Sigmoid colon (tissue), 3 donors: ENCODE measurements at regions not wholly inside any gene's neighbourhood (a gene's known extent, or its start where the extent isn't known, plus 50 kb on each side); places are given as distances from the start of the nearest gene placed in this dataset.

Experiments
- POLR2A ChIP-seq, 2 donors: fragments of 450-650 bp; IDR thresholded peaks; one replicate each; pipeline ENCODE4 v1.6.1; 2016; ENCODE audit warnings: antibody characterized with exemption in 2 of 2, mild to moderate bottlenecking in 2 of 2, moderate library complexity in 2 of 2
- TF ChIP-seq, protein P1 (sequence below), 4 experiments: fragments of 450-650 bp in 3 of 4; fragments of 200-600 bp in 1 of 4; IDR thresholded peaks; one replicate each; pipeline ENCODE4 v1.5.1; 2016 to 2019; ENCODE audit warnings: antibody characterized with exemption in 4 of 4, mild to moderate bottlenecking in 3 of 4, moderate library complexity in 2 of 4

DNA sequence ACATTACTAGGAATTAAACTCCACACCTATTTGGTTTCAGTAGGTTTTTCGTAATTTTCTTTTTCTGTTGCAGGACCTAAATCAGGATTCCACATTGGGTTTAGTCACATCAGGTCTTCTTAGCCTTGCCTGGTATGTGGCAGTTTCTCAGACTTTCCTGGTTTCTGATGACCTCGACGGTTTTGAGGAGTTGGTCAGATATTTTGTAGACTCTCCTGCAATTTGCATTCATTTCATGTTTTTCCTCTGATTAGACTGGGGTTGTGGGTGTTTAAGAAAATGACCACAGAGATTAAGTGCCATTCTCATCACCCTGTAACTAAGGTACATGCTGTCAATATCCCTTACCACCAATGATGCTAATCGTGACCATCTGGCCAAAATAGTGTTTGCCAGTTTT, 97.3 kb upstream of the ST6GAL2 start:
- TF ChIP-seq, protein P1, sequence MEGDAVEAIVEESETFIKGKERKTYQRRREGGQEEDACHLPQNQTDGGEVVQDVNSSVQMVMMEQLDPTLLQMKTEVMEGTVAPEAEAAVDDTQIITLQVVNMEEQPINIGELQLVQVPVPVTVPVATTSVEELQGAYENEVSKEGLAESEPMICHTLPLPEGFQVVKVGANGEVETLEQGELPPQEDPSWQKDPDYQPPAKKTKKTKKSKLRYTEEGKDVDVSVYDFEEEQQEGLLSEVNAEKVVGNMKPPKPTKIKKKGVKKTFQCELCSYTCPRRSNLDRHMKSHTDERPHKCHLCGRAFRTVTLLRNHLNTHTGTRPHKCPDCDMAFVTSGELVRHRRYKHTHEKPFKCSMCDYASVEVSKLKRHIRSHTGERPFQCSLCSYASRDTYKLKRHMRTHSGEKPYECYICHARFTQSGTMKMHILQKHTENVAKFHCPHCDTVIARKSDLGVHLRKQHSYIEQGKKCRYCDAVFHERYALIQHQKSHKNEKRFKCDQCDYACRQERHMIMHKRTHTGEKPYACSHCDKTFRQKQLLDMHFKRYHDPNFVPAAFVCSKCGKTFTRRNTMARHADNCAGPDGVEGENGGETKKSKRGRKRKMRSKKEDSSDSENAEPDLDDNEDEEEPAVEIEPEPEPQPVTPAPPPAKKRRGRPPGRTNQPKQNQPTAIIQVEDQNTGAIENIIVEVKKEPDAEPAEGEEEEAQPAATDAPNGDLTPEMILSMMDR (IDR thresholded peaks at IDR 0.05), result no peak
- no peak for TF ChIP-seq POLR2A (IDR thresholded peaks at IDR 0.05)
